Right ventricle myocardium superior (tissue), 1 donor: ENCODE measurements at regions not wholly inside any gene's neighbourhood (a gene's known extent, or its start where the extent isn't known, plus 50 kb on each side); places are given as distances from the start of the nearest gene placed in this dataset.

ENCODE experiments used
- ATAC-seq: fragments of 200-7000 bp; cut with Tn5 transposase; one replicate; pipeline ENCODE4 v1.9.1; 2020; ENCODE audit warnings: mild to moderate bottlenecking; ENCODE audit not compliant: poor library complexity
- DNase-seq: peaks from one replicate; pipeline ENCODE4 v3.0.0-alpha.2; 2020
- intact Hi-C: fragments of 100-400 bp; cut with DNase I; formaldehyde crosslinking; loops from one replicate; pipeline ENCODE4 v1.11.2; 2022
- donor health status: DM: no; HTN: yes; CAD: no; lungs with severe emphysema.

DNA sequence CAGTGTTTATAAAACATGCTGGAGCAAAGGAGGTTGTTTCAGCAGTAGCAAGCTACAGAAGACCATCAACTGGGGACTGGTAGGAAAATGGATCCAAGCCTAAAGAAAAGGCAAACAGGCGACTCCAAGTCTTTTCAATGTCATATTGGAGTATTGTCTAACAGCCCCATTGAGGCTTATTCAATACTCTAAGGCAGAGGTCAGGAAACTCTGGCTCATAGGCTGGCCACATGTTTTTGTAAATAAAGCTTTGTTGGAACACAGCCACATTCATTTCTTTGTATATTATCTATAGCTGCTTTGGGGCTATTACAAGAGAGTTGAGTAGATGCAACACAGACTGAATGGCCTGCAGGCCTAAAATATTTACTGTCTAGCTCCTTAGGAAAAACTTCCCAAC lies 77.5 kb downstream of the RPL22L1 start:
- no peak for DNase-seq
- intact Hi-C loops, result no loop called here
- no peak for ATAC-seq

DNA sequence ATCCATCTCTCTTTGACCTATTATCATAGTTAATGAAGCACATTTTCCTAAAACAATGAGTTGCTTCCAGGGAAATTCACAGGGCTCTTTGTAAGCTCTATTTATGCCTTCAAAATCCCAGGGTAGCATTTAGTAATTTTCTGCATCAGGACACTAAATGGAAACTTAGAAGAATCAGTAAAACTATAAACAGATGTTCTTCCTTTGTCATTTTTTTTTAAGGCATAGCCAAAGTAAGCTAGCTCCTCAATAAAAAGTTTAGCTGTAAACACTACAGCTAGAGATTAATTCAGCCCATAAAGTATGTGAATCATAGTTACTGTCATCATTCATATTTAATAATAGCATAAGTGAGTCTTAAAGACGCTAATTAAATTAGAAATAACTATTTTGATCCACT lies 79.3 kb downstream of the RPL22L1 start:
- intact Hi-C loops, result no loop called here
- no peak for ATAC-seq
- no peak for DNase-seq

GRCh38 chr3:170787464-170787863 lies 82.5 kb downstream of the RPL22L1 start:
- no peak for DNase-seq
- intact Hi-C loops, result no loop called here
- ATAC-seq, result no peak

DNA sequence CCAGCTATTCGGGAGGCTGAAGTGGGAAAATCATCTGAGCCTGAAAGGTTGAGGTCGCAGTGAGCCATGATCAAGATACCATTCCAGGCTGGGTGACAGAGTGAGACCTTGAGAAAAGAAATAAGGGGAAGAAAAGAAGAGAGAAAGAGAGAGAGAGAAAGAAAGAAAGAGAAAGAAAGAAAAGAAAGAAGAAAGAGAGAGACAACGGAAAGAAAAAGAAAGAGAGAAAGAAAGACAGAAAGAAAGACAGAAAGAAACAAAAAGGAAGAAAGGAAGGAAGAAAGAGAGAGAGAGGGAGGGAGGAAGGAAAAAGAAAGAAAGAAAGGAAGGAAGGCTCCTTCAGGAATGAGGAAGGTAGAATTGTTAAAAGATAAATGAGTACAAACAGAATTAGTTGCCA lies 84.5 kb downstream of the RPL22L1 start:
- intact Hi-C loops, result no loop called here
- ATAC-seq (no peak), DNase-seq (no peak)

DNA sequence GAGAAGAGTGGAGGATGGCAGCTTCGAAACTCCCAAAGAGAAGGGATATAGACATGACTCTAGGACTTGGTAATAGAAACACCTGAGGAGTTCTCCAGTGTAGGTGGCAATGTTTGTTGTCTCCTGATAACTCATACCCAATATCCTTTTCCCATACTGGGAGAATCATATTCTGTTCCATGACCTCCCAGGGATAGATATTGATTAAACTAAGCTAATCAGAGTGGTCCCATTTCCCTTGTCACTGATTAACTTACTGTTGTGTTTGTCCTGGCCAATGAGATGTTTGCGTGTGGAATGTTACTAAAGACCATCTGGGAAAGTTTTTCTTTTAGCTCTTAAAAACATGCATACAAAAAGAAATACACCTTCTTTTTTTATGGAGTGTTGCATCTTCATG lies 85.6 kb downstream of the RPL22L1 start:
- ATAC-seq (no peak), DNase-seq (no peak)
- intact Hi-C loops, result no loop called here

GRCh38 chr3:170780955-170781354 lies 89.0 kb downstream of the RPL22L1 start:
- intact Hi-C loops, result no loop called here
- DNase-seq, result no peak
- ATAC-seq, result no peak

DNA sequence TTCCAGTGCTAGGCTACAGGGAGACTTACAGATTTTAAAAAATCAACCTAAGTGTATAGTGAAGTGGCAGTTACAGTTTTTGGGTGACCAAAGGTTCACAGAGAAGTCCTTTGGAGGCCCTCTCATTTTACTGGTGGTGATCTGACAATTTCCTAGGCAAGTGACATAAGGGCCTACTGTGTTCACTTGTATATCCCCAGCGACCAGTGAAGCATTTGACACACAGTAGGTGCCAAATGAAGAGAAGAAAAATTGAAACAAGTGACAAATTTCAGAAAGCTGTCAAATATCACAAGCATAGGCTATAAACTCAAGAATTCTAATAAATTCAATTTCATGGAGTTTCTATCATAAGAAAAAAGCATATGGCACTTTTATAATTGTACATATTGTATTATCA lies 89.5 kb downstream of the RPL22L1 start:
- DNase-seq (no peak), ATAC-seq (no peak)
- intact Hi-C loops, result no loop called here

GRCh38 chr3:170778240-170779217 lies 91.5 kb downstream of the RPL22L1 start:
- ATAC-seq (no peak), DNase-seq (no peak)
- intact Hi-C loops, result no loop called here

GRCh38 chr3:170777564-170777926 lies 92.5 kb downstream of the RPL22L1 start:
- ATAC-seq, result no peak
- DNase-seq, result no peak
- intact Hi-C loops, result no loop called here

- ATAC-seq (no peak), DNase-seq (no peak)
- intact Hi-C loops, result no loop called here
Measured at GRCh38 chr3:170776887-170777563, 93.0 kb downstream of the RPL22L1 start.

DNA sequence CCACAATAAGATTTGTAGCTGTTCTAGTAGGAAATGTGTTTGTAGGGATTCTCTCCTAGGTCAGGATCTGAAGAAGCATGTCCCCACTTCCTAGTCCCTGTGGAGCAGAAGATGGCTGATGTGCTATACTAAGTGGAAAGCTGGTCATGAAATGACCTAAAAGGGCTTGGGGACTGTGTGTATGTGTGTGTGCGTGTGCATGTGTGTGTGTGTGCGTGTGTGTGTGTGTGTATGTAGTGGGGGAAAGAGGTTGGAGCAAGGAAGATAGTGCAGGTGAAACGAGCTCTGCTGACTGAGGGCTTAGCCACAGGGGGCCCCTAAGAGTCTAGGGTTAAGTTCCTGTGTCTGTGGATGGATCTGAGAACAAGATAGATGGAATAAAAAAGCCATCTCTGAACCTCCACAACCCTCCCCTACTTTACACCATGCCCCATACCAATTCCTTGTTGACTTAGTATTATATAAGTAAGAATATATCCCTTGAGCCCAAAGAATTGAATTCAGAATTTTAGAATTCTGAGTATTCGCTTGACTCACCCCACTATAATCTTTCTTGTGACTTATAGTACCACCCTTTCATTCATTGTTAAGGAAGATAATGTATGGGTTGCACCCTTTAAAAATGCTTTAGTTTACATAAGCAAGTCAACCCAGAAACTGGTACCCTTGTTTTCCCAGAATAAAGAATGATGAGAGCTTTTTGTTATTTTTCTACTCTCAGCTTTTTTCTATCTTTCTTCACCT lies 96.1 kb downstream of the RPL22L1 start:
- ATAC-seq, result no peak
- intact Hi-C loops, result no loop called here

GRCh38 chr3:170772175-170772574 lies 97.8 kb downstream of the RPL22L1 start:
- intact Hi-C loops, result no loop called here
- ATAC-seq (no peak), DNase-seq (no peak)

More for the DNA sequence above, 96.1 kb downstream of the RPL22L1 start:
- DNase-seq, result no peak

DNA sequence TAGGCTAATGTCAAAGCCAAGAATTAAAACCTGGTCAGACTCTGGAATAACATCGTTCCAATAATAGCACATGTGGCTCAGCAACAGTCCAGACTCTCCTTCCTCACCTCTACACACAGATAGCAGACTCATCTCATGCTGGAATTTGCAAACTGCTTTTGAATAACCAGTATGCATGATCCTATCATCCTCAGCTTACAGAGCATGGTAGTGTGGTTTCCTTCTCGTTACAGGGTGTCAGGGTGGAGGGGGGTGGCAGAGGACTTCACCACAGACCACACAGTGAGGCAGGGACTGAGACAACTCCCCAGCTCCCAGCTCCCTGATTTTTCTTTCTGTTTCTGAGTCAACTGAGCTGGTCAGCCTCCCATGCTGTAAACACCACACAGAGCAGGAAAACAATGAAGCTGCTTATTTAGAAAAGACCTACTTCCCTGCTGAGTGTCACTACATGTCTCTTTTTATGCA lies 101.6 kb downstream of the RPL22L1 start:
- no peak for ATAC-seq
- intact Hi-C loops, result no loop called here

DNA sequence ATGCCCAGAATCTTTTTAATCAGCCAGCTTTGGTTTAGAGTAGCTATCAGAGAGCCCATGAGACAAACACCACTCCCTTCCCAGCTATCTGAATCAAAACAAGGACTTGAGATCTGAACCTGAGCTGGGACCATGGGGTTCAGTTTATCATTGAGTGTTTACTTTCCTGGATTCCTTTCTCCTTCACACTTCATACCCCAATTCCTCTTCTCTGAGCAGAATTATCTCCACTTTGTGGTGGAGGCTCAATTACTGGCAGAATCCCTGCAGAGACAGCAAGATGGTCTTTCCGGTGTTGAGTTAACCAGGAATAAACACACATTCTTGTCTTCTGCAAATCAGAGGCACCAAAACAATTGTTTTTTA lies 102.4 kb downstream of the RPL22L1 start:
- ATAC-seq (no peak), DNase-seq (no peak)
- intact Hi-C loops, result no loop called here

More for the DNA sequence above, 101.6 kb downstream of the RPL22L1 start:
- no peak for DNase-seq

- intact Hi-C loops, result no loop called here
- DNase-seq, result no peak
- no peak for ATAC-seq
Measured at GRCh38 chr3:170766823-170767575, 103.0 kb downstream of the RPL22L1 start.

DNA sequence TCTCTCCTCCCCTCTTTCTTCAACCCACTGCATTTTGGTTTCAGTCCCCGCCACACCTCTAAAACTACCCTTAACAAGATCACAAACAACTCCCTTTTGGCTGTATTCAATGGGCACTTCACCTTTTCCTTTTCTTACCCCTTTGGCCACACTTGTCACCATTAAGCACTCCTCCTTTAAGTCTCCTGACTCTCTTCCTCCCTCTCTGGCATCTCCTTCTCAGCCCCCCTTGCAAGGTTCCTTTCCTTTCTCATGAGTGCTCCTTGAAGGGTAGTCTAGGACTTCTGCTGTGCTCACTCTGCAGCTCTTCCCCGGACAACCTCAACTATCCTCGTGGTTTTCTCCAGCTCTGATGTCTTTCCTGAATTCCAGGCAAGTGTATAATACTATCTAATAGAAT lies 103.7 kb downstream of the RPL22L1 start:
- intact Hi-C loops, result no loop called here
- DNase-seq, result no peak
- no peak for ATAC-seq

DNA sequence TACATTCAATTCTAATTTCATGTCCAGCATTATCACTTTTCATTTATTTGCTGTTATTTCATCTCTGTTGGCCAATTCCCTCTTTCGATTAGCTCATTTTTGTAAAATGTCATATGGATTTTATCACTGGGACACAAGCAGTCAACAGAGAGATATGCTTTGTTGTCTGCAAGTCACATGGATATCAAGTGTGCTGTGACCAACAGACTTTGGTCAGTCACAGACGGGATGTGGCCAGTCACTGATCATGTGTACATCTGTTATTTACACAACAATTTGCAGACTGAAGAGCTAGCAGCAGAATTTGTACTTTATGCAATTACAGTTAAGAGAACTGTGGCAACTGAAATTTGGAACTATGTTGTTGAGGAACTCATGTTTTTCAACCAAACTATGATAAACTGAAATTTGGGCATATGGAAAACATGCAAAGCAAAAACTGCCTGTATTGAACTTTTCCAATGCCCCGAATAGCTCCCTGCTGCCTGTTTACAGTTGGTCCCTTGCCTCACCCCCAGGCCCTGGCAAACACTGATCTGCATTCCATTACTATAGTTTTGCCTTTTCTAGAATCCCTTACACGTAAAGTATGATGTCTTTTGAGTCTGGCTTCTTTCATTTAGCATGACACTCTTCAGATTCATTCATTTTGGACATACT lies 104.4 kb downstream of the RPL22L1 start:
- DNase-seq (no peak), ATAC-seq (no peak)
- intact Hi-C loops, result no loop called here

GRCh38 chr3:170764017-170764416 lies 106.0 kb downstream of the RPL22L1 start:
- no peak for DNase-seq
- no peak for ATAC-seq
- intact Hi-C loops, result no loop called here
